ENCODE measurements at regions not wholly inside any gene's neighbourhood (a gene's known extent, or its start where the extent isn't known, plus 50 kb on each side); places are given as distances from the start of the nearest gene placed in this dataset.
"Not testable (repeated sequence)": the region's sequence is repeated elsewhere in the genome, so short reads cannot be mapped to it uniquely, and the experiment has no call there.

DNA sequence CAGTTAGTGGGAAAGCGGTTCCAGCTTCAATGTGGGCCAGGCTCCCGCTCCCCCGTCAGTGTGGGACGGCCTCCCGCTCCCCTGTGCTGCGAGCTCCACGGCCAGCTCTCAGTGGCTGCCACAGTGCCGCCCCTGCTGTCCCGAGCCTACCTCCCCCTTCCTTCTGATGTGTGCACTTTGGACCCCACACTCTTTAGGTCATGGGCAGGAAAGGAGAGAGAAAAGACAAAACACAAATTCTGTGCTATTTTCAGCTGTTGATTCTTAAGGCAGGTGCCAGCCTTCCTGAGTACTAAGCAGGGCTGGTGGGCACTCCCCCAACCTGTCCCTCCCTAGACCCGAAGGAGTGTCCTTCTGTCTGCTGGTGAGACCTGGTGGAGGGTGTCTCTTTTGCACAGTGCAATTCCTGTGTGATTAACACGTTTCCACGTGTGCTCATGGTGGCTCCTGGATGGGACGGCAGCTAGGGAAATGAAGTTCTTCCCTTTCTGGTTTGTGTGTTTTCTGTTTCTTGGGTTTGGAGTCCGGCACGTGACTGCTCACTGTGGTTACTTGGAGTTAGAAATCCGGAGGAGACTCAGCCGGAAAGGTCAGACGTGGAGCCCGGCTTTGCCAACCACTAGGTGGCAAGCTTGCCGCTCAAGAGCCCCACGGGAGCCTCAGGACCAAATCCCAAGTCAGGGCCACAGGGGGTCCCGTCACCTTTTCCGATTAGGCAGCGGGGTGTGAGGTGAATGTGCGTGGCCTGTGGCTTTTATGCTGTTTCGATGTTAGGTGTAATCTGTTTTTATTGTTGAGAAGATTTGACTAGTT is 130.3 kb downstream of the LAT start:
- not testable (repeated sequence) for H3K9me2 ChIP-seq (replicated peaks; ENCODE audit: low read depth, low read length); H3K4me2 ChIP-seq (ENCODE audit: low read depth, low read length, poor library complexity, severe bottlenecking); H3K79me2 ChIP-seq (ENCODE audit: insufficient read depth, low read length); H3K9me3 ChIP-seq (ENCODE audit: insufficient read depth, low read depth, low read length); H3K36me3 ChIP-seq (ENCODE audit: insufficient read depth, low read length); H4K20me1 ChIP-seq (ENCODE audit: insufficient read depth, low read length, poor library complexity, severe bottlenecking); H3F3A ChIP-seq (ENCODE audit: low read depth); H3K9ac ChIP-seq (ENCODE audit: low read depth, low read length, poor library complexity, severe bottlenecking); H3K4me1 ChIP-seq (ENCODE audit: insufficient read depth, low read length, poor library complexity, severe bottlenecking); H3K4me3 ChIP-seq (ENCODE audit: low read length, poor library complexity, severe bottlenecking); H3K27me3 ChIP-seq (ENCODE audit: insufficient read depth, low read length, poor library complexity, severe bottlenecking)
- peak overlapping the region; percentile 87 for H2AFZ ChIP-seq (ENCODE audit: low read length)
- TF ChIP-seq, protein P1, sequence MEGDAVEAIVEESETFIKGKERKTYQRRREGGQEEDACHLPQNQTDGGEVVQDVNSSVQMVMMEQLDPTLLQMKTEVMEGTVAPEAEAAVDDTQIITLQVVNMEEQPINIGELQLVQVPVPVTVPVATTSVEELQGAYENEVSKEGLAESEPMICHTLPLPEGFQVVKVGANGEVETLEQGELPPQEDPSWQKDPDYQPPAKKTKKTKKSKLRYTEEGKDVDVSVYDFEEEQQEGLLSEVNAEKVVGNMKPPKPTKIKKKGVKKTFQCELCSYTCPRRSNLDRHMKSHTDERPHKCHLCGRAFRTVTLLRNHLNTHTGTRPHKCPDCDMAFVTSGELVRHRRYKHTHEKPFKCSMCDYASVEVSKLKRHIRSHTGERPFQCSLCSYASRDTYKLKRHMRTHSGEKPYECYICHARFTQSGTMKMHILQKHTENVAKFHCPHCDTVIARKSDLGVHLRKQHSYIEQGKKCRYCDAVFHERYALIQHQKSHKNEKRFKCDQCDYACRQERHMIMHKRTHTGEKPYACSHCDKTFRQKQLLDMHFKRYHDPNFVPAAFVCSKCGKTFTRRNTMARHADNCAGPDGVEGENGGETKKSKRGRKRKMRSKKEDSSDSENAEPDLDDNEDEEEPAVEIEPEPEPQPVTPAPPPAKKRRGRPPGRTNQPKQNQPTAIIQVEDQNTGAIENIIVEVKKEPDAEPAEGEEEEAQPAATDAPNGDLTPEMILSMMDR (conservative IDR thresholded peaks at IDR 0.05; ENCODE audit: low read length) = peak; percentile 55

DNA sequence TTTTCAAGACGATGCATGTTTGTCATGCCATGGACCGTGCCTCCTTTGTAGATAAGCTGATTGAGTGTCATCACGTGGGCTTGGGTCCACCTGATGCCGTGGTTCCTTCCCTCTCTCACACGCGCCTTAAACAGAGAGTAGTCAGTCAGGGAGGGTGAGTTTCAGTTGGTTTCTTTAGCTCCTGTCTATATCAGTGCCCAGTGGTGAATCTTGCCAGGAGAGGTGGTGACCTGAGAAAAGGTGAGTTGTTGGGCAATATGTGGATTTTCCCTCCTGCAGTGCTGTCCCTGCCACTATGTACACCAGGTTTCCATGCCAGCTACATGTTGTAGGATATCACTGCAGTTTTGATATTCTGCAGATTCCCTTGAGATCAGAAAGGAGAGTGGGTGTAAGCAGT is 129.7 kb downstream of the LAT start:
- H3K4me3 ChIP-seq (ENCODE audit: low read length, poor library complexity, severe bottlenecking) = no peak overlapping the region
- TF ChIP-seq EZH2phosphoT487 (IDR thresholded peaks at IDR 0.05; ENCODE audit: borderline replicate concordance) = no peak
- TF ChIP-seq, protein P1 (conservative IDR thresholded peaks at IDR 0.05; ENCODE audit: low read length) = no peak
- H3K9ac ChIP-seq (ENCODE audit: low read depth, low read length, poor library complexity, severe bottlenecking) = no peak overlapping the region
- no peaks in the 10 kb centered on the region for H3K9me2 ChIP-seq (replicated peaks; ENCODE audit: low read depth, low read length)
- H2AFZ ChIP-seq (ENCODE audit: low read length) = no peak overlapping the region
- H3K4me1 ChIP-seq (ENCODE audit: insufficient read depth, low read length, poor library complexity, severe bottlenecking) = no peaks in the 10 kb centered on the region
- no peaks in the 10 kb centered on the region for H3K79me2 ChIP-seq (ENCODE audit: insufficient read depth, low read length)
- H3K9me3 ChIP-seq (ENCODE audit: insufficient read depth, low read depth, low read length) = no peaks in the 10 kb centered on the region
- no peaks in the 10 kb centered on the region for H3F3A ChIP-seq (ENCODE audit: low read depth)
- H3K27me3 ChIP-seq (ENCODE audit: insufficient read depth, low read length, poor library complexity, severe bottlenecking) = no peaks in the 10 kb centered on the region
- H3K36me3 ChIP-seq (ENCODE audit: insufficient read depth, low read length) = no peaks in the 10 kb centered on the region
- H3K4me2 ChIP-seq (ENCODE audit: low read depth, low read length, poor library complexity, severe bottlenecking) = no peak overlapping the region
- H4K20me1 ChIP-seq (ENCODE audit: insufficient read depth, low read length, poor library complexity, severe bottlenecking) = no peaks in the 10 kb centered on the region

DNA sequence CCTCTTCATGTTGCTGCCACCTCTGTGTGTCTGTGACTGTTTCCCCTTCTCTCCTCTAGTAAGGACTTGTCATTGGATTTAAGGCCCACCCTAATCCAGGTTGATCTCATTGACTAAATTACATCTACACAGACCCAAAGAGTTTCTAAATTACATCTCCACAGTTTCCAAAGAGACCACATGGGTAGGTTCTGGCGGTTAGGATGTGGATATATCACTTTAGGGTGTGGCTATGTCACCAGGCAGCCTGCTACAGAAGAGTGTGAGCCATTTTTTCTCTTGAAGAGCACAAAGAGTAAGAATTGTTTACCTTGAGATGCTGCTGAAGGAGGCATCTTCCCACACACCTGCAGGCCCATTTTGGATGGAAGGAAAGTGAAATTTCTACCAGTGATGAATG is 128.6 kb downstream of the LAT start:
- not testable (repeated sequence) for H3K9me3 ChIP-seq (ENCODE audit: insufficient read depth, low read depth, low read length); H3K4me3 ChIP-seq (ENCODE audit: low read length, poor library complexity, severe bottlenecking); H3K27me3 ChIP-seq (ENCODE audit: insufficient read depth, low read length, poor library complexity, severe bottlenecking); H4K20me1 ChIP-seq (ENCODE audit: insufficient read depth, low read length, poor library complexity, severe bottlenecking); H3K9ac ChIP-seq (ENCODE audit: low read depth, low read length, poor library complexity, severe bottlenecking); H3K36me3 ChIP-seq (ENCODE audit: insufficient read depth, low read length); H3K79me2 ChIP-seq (ENCODE audit: insufficient read depth, low read length); H3K9me2 ChIP-seq (replicated peaks; ENCODE audit: low read depth, low read length); H3K4me1 ChIP-seq (ENCODE audit: insufficient read depth, low read length, poor library complexity, severe bottlenecking); H3F3A ChIP-seq (ENCODE audit: low read depth); H3K4me2 ChIP-seq (ENCODE audit: low read depth, low read length, poor library complexity, severe bottlenecking); H2AFZ ChIP-seq (ENCODE audit: low read length)

DNA sequence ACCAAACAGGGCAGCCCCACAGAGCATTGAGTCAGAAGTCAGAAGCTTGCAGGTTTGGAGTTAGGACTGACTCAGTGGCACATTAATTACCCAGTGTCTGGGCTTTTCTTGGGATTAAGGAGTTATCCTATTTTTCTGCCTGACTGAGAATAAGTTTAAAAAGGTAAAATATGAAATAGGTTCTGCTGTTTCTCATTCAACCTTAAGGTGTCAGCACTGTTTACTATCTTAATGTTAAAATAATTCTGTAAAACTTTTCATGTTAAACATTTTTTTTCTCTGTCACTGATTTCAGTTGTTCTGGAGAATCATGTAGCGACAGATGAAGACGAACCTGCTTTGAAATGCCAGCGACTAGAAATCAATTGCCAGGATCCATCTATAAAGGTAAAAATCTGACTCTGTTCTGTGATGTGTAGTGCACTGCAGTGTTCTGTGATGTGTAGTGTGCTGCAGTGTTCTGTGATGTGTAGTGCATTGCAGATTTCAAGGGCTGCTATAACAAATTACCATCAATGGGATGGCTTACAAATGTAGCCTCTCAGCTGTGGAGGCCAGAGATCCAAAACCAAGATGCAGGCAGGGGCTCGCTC is 128.0 kb downstream of the LAT start:
- Histone ChIP-seq H3K9me2 (replicated peaks; ENCODE audit: low read depth, low read length) (no peaks in the 10 kb centered on the region), H3K4me2 (ENCODE audit: low read depth, low read length, poor library complexity, severe bottlenecking) (no peak overlapping the region), H3F3A (ENCODE audit: low read depth) (no peaks in the 10 kb centered on the region), H3K27me3 (ENCODE audit: insufficient read depth, low read length, poor library complexity, severe bottlenecking) (no peaks in the 10 kb centered on the region), H3K36me3 (ENCODE audit: insufficient read depth, low read length) (no peaks in the 10 kb centered on the region), H3K9me3 (ENCODE audit: insufficient read depth, low read depth, low read length) (no peaks in the 10 kb centered on the region), H3K4me1 (ENCODE audit: insufficient read depth, low read length, poor library complexity, severe bottlenecking) (no peaks in the 10 kb centered on the region), H2AFZ (ENCODE audit: low read length) (no peak overlapping the region), H3K9ac (ENCODE audit: low read depth, low read length, poor library complexity, severe bottlenecking) (no peak overlapping the region), H3K79me2 (ENCODE audit: insufficient read depth, low read length) (no peaks in the 10 kb centered on the region), H4K20me1 (ENCODE audit: insufficient read depth, low read length, poor library complexity, severe bottlenecking) (no peaks in the 10 kb centered on the region), H3K4me3 (ENCODE audit: low read length, poor library complexity, severe bottlenecking) (no peak overlapping the region)
- no peak for TF ChIP-seq EZH2phosphoT487 (IDR thresholded peaks at IDR 0.05; ENCODE audit: borderline replicate concordance)
- TF ChIP-seq, protein P1 (conservative IDR thresholded peaks at IDR 0.05; ENCODE audit: low read length) = peak; percentile 34; the same call in 1 of the 2 replicates

DNA sequence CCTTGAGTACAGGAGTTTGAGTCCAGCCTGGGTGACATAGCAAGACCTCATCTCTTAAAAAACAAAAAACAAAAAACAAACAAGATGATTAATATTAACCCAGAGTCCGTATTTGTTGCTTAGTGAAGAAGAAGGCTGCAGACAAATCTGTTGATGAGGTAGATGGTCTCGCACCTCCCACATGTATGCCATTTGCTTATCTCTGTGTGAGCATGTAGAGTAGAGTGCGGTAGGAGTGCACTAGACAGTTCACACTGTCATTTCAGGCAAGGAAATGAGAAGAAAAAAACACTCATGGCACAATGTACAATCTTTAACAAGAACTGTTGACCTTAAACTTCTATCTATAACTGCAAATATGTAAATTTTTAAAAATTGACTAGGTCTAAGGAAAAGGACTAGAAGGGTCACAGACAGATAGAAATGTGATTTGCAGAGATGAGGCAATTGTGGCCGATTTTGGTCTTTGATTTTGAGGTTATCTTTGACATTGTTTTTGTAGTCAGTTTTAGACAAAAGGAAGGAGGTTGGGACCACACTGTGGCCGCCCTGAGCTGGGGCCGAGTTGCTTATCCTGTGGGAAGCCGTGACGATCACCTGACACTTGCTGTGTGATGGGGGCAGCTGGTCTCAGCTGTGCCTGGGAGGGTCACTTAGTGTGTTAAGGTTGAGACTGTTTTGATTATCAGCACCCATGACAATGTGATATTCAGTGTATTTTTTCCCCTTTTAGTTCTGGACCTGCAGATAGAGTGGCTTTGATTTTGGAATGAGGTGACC is 127.2 kb downstream of the LAT start:
- H3K4me1 ChIP-seq (ENCODE audit: insufficient read depth, low read length, poor library complexity, severe bottlenecking); H2AFZ ChIP-seq (ENCODE audit: low read length); H4K20me1 ChIP-seq (ENCODE audit: insufficient read depth, low read length, poor library complexity, severe bottlenecking); H3K9ac ChIP-seq (ENCODE audit: low read depth, low read length, poor library complexity, severe bottlenecking); H3K4me2 ChIP-seq (ENCODE audit: low read depth, low read length, poor library complexity, severe bottlenecking); H3K79me2 ChIP-seq (ENCODE audit: insufficient read depth, low read length); H3K27me3 ChIP-seq (ENCODE audit: insufficient read depth, low read length, poor library complexity, severe bottlenecking); H3K36me3 ChIP-seq (ENCODE audit: insufficient read depth, low read length); H3F3A ChIP-seq (ENCODE audit: low read depth); H3K4me3 ChIP-seq (ENCODE audit: low read length, poor library complexity, severe bottlenecking); H3K9me3 ChIP-seq (ENCODE audit: insufficient read depth, low read depth, low read length); H3K9me2 ChIP-seq (replicated peaks; ENCODE audit: low read depth, low read length): not testable (repeated sequence)

All from Loucy (cell line).